ENCODE measurements at regions not wholly inside any gene's neighbourhood (a gene's known extent, or its start where the extent isn't known, plus 50 kb on each side); places are given as distances from the start of the nearest gene placed in this dataset.
"Not testable (repeated sequence)": the region's sequence is repeated elsewhere in the genome, so short reads cannot be mapped to it uniquely, and the experiment has no call there.

GRCh38 chr5:89327608-89328007, 444.6 kb upstream of the MEF2C start:
- intact Hi-C loops (cut with DNase I): no loop called here
- Histone ChIP-seq H3K27ac (no peak overlapping the region), H3K4me3 (no peak overlapping the region), H3K9me3 (no peaks in the 10 kb centered on the region), H3K27me3 (no peaks in the 10 kb centered on the region), H3K36me3 (no peaks in the 10 kb centered on the region), H3K4me1 (no peaks in the 10 kb centered on the region)
- no peak for DNase-seq (ENCODE audit: low spot score in 2 of 2)
- TF ChIP-seq, protein P1, sequence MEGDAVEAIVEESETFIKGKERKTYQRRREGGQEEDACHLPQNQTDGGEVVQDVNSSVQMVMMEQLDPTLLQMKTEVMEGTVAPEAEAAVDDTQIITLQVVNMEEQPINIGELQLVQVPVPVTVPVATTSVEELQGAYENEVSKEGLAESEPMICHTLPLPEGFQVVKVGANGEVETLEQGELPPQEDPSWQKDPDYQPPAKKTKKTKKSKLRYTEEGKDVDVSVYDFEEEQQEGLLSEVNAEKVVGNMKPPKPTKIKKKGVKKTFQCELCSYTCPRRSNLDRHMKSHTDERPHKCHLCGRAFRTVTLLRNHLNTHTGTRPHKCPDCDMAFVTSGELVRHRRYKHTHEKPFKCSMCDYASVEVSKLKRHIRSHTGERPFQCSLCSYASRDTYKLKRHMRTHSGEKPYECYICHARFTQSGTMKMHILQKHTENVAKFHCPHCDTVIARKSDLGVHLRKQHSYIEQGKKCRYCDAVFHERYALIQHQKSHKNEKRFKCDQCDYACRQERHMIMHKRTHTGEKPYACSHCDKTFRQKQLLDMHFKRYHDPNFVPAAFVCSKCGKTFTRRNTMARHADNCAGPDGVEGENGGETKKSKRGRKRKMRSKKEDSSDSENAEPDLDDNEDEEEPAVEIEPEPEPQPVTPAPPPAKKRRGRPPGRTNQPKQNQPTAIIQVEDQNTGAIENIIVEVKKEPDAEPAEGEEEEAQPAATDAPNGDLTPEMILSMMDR (IDR thresholded peaks at IDR 0.05): no peak

DNA sequence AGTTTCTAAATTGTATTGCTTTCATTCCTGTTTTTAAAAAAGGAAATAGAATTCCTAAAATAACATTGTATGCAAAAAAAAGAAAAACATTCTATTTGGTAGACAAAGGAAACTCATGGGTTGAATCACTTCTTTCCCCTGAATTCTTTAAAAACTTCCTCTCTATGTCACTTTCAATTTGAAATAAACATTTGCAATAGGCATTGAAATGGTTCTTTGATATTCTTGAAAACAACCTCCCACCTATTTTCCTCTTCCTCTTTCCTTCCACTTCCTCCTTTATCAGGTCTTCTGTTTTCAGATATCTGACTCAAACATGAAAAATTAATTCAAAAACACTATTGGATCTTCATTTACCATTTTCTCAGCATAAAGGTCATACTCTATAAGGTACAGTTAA, 442.0 kb upstream of the MEF2C start:
- no peaks in the 10 kb centered on the region for H3K27me3 ChIP-seq
- no peak overlapping the region for H3K4me3 ChIP-seq
- H3K4me1 ChIP-seq: no peaks in the 10 kb centered on the region
- H3K27ac ChIP-seq: no peak overlapping the region
- DNase-seq (ENCODE audit: low spot score in 2 of 2): no peak
- no peaks in the 10 kb centered on the region for H3K9me3 ChIP-seq
- TF ChIP-seq, protein P1 (IDR thresholded peaks at IDR 0.05): no peak
- no peaks in the 10 kb centered on the region for H3K36me3 ChIP-seq
- intact Hi-C loops (cut with DNase I): no loop called here

GRCh38 chr5:89320421-89321277, 437.7 kb upstream of the MEF2C start:
- Histone ChIP-seq H3K9me3 (no peaks in the 10 kb centered on the region), H3K4me3 (no peak overlapping the region), H3K36me3 (no peaks in the 10 kb centered on the region), H3K27ac (no peak overlapping the region), H3K27me3 (no peaks in the 10 kb centered on the region), H3K4me1 (peaks cover 1 to 2% of the 10 kb centered on the region in 2 donors)
- TF ChIP-seq, protein P1 (IDR thresholded peaks at IDR 0.05): no peak
- no peak for DNase-seq (ENCODE audit: low spot score in 2 of 2)
- intact Hi-C loops (cut with DNase I): no loop called here

- not testable (repeated sequence) for H3K4me3 ChIP-seq; H3K36me3 ChIP-seq; H3K9me3 ChIP-seq; H3K27me3 ChIP-seq; DNase-seq (ENCODE audit: low spot score in 2 of 2); H3K27ac ChIP-seq
- intact Hi-C loops (cut with DNase I): loop anchor here (10.0 kb wide), 1 partner anchor 433 kb away; the partner anchor contains the start of gene MEF2C
- H3K4me1 ChIP-seq: peaks cover 9 to 23% of the 10 kb centered on the region in 2 donors
Measured at GRCh38 chr5:89317838-89318237, 434.9 kb upstream of the MEF2C start.

GRCh38 chr5:89315286-89316100, 432.5 kb upstream of the MEF2C start:
- TF ChIP-seq, protein P1 (IDR thresholded peaks at IDR 0.05): no peak
- no peaks in the 10 kb centered on the region for H3K36me3 ChIP-seq
- H3K27me3 ChIP-seq: no peaks in the 10 kb centered on the region
- intact Hi-C loops (cut with DNase I): loop anchor here (10.0 kb wide), 1 partner anchor 431 kb away; the partner anchor contains the start of gene MEF2C
- H3K4me1 ChIP-seq: peaks cover 9 to 23% of the 10 kb centered on the region in 2 donors
- peak overlapping the region in 1 of 2 donors; percentile 13 for H3K4me3 ChIP-seq
- DNase-seq (ENCODE audit: low spot score in 2 of 2): peak in 1 of 2 donors; percentile 65
- H3K9me3 ChIP-seq: no peaks in the 10 kb centered on the region
- H3K27ac ChIP-seq: peak overlapping the region; percentile 31 to 69
